Fibroblast of pulmonary artery (primary cell): ENCODE measurements at regions not wholly inside any gene's neighbourhood (a gene's known extent, or its start where the extent isn't known, plus 50 kb on each side); places are given as distances from the start of the nearest gene placed in this dataset.

Experiments used
- DNase-seq: peaks from one replicate; pipeline ENCODE4 v3.0.0-alpha.2; 2010; ENCODE audit warnings: low read depth
- H3K4me3 ChIP-seq: replicated peaks from 2 replicates; pipeline ENCODE4 v1.5.1; 2011; ENCODE audit warnings: low read depth, mild to moderate bottlenecking, control low read depth, low read length, moderate library complexity
- TF ChIP-seq, protein P1 (sequence below): IDR thresholded peaks from 2 replicates; pipeline ENCODE4 v1.5.1; 2011; ENCODE audit warnings: mild to moderate bottlenecking, control low read depth, low read length, inconsistent platforms; ENCODE audit errors: missing control alignments

DNA sequence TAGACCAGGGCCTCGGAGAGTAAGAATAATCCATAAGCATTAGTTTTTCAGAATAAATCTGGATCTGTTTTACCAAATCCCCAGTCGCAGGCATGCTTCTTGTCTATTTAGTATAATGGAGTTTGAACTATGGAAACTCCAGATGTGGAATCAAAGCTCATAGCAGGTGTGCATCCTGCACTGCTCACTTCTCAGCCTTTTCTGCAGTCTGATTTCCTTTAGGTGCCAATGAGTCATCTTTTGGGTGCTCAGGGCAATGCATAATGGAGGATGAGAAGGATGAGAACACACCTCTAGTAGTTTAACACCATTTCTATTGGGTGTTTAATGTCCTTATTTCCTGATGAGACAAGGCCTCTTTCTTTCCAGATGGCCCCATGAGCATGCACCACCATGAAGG lies 961.2 kb downstream of the TMEM121 start:
- TF ChIP-seq, protein P1, sequence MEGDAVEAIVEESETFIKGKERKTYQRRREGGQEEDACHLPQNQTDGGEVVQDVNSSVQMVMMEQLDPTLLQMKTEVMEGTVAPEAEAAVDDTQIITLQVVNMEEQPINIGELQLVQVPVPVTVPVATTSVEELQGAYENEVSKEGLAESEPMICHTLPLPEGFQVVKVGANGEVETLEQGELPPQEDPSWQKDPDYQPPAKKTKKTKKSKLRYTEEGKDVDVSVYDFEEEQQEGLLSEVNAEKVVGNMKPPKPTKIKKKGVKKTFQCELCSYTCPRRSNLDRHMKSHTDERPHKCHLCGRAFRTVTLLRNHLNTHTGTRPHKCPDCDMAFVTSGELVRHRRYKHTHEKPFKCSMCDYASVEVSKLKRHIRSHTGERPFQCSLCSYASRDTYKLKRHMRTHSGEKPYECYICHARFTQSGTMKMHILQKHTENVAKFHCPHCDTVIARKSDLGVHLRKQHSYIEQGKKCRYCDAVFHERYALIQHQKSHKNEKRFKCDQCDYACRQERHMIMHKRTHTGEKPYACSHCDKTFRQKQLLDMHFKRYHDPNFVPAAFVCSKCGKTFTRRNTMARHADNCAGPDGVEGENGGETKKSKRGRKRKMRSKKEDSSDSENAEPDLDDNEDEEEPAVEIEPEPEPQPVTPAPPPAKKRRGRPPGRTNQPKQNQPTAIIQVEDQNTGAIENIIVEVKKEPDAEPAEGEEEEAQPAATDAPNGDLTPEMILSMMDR, result no peak
- no peak overlapping the region for H3K4me3 ChIP-seq
- DNase-seq, result no peak

GRCh38 chr14:106488291-106488690 lies 961.9 kb downstream of the TMEM121 start:
- TF ChIP-seq, protein P1, result no peak
- no peak for DNase-seq
- H3K4me3 ChIP-seq, result no peak overlapping the region

DNA sequence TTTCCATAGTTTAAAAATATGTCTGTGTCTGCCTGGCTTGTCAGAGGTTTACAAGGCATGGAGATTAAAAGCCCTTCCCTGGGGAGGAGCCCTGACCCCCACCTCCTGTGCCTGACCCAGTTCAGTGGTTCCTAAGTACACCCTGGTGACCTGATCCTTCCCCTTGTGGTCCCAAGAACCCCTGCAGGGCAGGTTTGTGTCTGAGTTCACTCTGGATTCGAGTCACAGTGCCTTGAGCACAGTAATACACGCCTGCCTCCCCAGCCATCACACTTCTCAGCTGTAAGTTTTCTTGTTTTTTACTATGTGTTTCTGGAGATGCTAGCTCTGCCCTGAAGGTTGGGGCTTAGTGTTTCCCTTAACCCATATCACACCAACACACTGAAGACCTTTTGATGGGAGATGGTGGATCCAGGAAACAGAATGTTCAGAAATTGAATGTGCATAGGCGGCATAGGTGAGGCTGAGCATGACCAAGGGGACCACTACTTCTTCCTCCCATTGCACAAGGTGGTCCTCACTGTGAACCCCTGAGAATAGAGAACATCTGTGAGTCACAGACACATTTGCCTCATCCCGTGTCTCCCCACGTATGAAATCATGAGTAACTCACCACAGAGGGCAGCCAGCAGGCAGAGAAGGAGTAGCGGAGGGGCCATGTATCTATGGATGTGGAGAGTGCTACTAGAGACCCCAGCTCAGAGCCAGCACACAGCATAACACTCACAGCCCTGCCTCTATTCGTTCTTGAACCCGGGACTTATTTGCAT lies 962.9 kb downstream of the TMEM121 start:
- no peak overlapping the region for H3K4me3 ChIP-seq
- TF ChIP-seq, protein P1, result no peak
- no peak for DNase-seq

DNA sequence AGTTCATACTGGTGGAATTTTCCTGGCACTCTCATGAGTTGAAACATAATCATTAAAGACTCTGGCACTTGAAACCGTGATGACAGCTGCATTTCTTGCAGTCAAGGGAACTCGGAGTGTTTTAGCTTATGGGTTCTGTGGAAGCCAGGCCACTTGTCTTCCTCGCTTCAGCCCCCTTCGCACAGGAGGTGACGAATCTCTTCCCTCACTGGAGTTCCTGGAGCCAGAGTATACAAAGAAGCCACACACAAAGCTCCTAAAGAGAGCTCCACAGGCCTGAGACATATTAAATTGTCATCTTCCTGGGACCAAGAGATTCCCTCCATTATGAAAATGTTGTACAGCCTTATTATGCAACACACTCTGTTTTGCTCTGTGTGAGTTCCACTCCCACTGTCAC lies 964.1 kb downstream of the TMEM121 start:
- H3K4me3 ChIP-seq, result no peak overlapping the region
- no peak for DNase-seq
- TF ChIP-seq, protein P1, result no peak

DNA sequence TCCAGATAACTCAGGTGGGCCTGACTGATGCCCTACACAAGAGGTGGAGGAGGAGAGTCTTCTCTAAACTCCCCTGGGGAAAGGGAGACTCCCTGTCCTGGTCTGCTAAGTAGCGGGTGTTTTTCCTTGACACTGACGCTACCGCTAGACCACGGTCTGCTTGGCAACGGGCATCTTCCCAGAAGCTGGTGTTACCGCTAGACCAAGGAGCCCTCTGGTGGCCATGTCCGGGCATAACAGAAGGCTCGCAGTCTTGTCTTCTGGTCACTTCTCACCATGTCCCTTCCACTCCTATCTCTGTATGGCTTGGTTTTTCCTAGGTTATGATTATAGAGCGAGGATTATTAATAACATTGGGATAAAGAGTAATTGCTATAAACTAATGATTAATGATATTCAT lies 965.5 kb downstream of the TMEM121 start:
- no peak for DNase-seq
- no peak overlapping the region for H3K4me3 ChIP-seq
- TF ChIP-seq, protein P1, result peak; percentile 4

DNA sequence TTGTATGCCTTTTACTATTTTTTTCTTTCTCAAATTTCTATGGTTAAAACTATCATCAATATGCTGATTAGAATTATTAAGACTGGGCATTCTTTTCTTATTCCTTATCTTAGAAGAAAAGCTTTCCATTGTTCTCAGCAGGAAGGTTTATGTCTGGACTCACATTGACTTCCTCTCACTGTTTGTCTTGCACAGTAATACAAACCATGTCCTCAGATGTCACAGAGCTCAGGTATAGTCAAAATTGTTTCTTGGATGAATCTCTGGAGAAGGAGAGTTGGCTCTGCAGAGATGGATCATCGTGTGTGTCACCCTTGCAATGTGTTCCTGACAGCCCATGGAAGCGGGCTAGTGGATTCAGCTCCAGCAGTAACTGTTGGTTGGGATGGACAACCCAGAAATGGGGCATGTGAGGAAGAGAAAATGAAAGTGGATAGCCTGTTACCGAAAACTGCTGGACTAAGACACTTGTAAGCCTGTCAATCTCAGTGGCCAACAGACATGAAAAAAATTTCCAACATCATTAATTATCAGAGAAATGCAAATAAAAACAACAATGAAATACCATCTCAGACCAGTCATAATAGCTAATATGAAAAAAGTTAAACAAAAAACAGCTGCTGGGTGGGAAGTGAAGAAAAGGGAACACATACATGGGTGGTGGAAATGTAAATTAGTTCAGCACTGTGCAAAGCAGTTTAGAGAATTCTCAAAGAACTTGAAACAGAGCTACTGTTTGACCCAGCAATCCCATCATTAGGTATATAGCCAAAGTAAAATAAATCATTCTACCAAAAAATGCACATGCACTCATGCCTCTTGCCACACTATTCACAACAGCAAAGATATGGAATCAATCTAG lies 967.8 kb downstream of the TMEM121 start:
- no peak overlapping the region for H3K4me3 ChIP-seq
- DNase-seq, result no peak
- TF ChIP-seq, protein P1, result no peak
